ENCODE measurements at regions not wholly inside any gene's neighbourhood (a gene's known extent, or its start where the extent isn't known, plus 50 kb on each side); places are given as distances from the start of the nearest gene placed in this dataset.

DNA sequence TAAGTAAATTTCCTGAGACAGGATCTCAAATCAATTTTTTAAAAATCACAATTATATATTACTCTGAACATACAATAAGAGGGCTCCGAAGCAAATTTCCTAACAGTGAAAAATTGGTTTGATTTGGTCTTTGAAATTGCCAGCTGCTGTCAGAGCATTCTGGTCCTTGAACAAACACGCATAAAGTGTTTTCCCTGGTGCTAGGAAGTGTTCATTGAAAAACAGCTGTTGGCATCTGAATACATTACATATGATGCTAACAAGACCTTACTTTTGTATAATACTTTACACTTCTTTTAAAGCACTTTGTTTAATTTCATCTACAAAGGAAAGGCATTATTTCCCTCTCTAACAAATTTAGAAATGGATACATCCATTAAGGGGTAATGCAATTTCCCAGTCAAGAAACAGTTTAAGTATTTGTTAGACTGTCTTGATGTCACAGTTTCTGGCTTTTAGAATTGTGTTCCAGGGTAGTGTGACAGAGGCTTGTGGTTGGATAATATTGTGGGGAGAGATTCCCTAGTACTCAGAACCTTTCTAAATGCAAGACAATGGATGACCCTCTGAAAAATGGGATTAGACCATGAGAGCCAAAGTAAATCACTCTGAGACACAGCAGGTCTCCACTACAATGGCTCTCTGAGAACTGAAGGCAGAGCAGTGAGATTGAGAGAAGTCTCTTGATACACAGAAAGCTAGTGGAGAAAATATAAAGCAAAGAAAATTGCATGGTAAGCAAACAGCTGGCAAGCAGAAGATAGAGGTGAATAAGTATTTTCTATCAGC is 299.0 kb downstream of the TRIB2 start:
- no peak for ATAC-seq

DNA sequence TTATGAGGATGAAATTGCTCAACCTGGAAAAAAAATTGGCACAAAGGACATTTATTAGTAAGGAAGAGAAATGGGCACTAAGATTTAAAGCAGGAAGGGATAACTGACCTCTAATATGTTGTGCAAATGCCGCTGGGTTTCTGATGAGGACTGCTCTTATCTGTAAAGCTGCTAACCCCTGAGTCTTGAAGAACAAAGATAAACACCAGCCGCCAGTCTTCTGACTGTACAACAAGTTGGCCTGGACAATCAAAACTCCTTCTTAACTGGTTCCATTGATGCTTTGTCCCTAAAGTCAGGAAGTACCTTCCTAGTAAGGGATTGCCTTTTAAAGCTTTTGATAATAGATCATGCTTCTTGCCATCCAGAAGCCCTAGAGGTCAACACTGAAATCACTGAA is 301.8 kb downstream of the TRIB2 start:
- ATAC-seq: no peak

DNA sequence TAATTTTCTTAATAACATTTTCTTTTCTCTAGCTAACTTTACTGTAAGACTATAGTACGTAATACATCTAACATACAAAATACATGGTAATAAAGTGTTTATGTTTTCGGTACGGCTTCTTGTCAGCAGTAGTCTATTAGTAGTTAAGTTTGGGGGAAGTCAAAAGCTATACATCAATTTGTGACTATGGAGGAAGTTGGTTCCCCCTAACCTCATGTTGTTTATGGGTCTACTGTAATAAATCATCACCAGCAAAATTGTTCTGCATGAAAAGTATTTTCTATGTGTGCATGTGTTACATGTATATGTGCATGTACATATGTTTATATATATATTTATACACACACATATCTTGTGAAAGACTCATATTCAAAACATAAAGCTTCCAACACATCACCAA is 303.0 kb downstream of the TRIB2 start:
- ATAC-seq: no peak

DNA sequence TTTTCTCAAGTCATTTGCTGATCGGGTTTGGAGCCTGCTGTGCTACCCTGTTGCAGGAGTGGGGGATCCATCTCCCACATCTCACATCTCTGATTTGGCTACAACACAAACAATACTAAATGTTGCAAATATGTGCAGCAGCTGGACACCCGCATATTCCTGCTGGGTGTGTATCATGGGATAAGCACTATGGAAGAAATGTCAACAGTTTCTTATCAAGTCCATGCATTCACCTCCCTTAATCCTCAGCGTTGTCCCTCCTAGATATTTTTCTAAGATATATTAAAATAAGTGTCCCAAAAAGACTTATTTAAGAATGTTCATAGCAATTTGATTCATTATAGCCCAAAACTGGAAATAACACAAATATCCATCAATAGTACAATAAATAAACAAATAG is 303.7 kb downstream of the TRIB2 start:
- ATAC-seq: no peak

DNA sequence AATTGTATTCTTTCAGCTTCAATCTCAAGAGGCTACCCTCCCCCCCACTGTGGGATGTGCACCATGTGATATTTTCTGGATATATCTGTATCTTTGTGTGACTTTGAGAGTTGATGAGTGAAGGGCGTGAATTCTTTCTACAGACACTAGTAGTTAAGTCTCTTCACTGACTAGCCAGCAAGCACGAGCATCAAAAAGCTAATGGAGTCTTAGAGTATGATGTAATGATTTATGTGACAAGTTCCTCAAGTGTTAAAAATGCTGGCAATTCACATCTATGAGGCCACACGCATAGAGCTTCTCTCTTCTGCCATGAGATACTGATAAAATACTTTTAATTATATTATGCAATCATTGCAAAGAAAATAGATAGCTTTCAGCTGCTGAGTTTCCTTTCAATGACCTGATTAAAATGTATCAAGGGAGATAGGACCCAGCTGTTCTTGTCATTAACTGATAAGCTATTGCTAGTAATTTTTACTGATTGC is 304.8 kb downstream of the TRIB2 start:
- ATAC-seq: no peak

DNA sequence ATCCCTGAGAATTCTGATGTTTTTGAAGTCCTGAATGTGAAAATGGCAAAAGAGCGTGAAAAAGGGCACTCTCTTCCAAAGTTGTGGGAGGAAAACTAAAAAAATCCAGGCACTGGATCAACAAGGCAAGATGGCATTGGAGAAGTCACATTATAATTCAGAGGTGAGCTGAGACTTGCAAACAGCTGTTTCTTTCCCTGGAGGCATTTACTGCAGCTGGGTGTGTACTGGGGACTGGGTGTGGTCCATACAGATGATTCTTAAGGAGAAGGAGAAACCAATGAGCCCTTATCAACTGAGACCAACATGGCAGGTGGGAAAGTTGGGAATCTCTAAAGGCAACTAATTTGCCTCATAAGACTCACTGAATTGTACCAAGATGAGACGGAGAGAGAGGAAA is 313.9 kb downstream of the TRIB2 start:
- no peak for ATAC-seq

DNA sequence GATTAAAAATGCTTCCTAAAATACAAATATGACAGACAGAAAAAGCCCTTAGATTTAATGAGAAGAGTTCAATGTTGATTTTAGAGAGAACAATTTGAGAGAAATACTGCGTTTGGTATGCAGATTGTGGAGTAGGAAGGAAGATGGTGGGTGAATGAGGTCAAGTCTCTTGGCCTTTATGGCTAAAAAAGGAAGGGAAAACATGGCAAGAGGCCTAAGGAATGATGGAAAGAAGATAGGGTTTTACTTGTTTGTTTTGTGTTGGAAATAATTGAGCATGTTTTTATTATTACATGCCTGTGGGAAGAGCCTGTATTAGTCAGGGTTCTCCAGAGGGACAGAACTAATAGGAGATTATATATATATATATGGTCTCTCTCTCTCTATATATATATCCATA is 318.1 kb downstream of the TRIB2 start:
- no peak for ATAC-seq

DNA sequence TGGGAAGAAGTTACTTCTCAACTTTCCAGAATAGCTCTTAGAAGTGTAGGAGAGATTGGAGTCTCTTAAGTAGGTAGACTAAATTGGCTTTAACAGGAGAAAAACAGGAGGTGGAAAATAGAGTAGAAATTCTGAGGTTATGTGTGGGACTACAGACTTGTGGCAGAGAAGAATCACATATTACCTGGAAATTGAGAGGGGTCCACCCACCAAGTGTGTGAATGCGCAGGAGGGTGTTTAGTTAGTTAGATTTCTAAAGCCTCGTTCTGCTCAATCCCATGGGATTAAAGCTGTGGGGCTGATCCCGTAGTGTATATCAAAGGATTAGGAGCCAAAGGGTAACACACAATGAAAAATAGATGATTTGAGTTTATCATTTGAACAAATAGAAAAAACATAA is 319.1 kb downstream of the TRIB2 start:
- ATAC-seq: no peak

DNA sequence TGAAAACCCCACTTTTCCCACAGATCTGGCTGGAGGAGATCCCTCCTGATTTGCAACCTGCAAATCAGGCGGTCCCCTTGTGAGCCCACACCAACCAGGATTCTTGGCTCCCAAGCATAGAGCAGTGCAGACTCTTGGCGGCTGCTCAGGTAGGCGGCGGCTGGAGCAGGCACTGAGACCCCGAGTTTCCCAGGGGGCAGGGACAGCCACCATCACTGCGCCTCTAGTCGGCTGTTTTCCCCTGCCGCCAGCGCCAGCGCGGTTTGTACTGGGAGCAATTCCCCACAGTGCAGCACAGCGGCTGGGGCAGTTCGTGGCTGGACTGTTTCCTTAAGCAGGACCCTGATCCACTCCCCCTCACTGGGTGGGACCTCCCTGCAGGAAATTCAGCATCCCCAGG is 323.3 kb downstream of the TRIB2 start:
- no peak for ATAC-seq

DNA sequence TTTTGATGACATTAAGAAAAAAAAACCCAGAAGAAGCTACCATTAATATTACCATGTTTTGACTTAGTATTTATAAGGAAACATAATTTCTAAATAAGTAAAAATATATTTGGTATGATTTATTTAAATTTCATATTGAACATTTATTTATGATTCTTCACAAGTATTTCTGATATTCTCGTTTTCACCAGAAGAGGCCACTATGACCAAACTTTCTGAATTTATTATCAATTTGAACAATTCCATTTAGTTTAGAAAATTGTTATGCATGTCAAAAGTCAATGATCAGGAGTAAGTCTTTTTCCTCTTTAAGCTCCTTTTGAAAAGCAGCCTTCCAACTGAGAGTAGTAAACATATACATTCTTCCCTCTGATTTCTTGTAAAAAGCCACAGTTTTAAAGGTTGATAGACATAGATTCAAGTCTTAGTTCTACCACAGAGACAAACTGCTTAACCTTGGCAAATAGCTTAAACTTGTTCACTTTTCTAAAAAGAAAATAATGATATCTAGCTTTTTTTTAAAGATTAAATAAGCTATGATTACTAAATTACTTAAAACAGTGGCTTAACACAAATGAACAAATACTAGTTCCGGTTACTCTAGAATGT is 329.9 kb downstream of the TRIB2 start:
- no peak for ATAC-seq

DNA sequence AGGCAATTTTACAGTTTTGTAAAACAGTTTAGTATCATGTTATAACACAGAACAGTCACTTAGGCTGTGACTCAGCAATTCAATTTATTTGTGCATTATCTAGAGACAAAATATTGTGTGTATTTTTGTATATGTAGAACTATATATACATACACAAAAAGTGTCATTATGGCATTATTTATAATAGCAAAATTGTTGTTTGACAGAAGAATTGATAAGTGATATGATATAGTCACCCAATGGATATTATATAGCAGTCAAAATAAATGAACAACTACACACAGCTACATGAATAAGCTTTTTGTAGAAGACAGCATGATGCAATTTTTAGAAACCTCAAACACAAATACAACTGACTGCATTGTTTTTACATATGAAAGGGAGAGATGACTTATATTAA is 334.0 kb downstream of the TRIB2 start:
- no peak for ATAC-seq

DNA sequence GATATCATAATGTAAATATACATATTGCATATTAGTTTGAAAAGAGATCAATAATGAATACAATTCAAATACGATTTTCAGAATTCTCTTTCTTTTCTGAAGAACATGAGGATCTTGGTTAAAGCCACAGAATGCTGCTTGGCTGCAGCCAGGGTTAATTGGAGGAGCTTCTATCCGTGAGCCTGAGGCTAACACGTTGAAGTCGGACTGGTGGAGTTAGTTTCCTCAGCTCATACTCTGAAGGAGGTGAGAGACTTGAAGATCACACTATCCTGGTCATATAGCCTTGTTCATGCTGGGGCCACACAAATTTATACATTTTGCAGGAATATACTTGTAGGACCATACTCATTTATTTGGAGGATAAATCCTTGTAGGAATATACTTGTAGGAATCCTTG is 335.8 kb downstream of the TRIB2 start:
- no peak for ATAC-seq

DNA sequence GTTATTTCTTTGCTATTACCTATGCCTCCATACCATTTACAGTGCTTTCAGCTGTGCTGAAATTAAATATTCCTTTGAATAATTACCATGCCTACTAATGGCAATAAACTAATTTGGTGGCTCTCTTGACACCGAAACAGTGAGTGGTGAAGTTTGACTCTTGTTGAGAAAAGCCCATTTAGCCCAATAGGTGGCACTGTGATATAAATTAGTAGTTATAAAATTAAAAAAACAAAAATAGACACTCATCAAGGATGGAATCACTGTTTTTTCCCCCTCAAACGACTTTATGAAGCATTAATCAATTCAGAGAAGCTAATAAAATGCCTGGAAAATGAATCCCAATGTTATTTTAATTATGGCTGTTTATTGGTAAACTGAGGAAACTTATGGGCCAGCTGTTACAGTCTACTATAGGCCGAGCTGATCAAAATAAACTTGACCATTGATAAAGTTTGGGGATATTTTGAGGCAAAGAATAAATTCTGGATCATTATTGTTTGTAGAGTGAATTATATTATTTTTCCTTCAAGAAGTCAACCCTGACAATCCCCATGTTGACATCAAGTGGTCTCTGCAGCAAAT is 339.6 kb downstream of the TRIB2 start:
- no peak for ATAC-seq

DNA sequence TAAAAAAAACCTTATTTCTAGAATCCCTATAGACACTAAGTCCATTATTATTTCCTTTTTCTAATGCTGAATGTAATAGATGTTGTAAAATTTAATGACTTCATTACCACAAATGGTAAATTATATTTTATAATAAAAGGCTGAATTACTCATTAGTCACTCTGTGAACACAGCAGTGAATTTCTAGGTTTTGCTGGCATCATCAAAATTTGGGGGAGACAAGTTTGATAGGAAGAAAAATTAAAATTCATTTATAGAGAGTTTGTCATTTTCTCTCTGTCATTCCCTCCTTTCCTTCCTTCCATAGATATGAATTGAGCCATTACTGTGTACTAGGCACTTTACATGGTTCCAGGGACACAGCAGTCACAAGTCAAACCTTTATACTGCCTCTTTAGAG is 340.9 kb downstream of the TRIB2 start:
- ATAC-seq: no peak

DNA sequence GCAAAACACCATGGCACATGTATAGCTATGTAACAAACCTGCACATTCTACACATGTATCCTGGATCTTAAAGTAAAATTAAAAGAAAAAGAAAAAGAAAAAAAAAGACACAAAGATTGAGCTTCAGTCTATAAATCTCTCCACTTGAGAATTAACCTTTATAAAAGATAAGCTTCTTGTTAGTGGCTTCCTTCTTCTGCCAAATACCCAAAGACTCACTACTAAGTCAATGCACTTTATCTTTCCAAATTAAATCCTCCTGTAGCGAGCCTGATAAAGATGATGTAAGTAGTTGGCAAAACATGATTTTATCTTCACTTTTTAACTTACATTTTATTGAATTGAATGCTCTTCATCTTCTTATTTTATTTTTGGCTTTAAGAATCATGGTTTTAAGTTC is 349.9 kb downstream of the TRIB2 start:
- no peak for ATAC-seq

DNA sequence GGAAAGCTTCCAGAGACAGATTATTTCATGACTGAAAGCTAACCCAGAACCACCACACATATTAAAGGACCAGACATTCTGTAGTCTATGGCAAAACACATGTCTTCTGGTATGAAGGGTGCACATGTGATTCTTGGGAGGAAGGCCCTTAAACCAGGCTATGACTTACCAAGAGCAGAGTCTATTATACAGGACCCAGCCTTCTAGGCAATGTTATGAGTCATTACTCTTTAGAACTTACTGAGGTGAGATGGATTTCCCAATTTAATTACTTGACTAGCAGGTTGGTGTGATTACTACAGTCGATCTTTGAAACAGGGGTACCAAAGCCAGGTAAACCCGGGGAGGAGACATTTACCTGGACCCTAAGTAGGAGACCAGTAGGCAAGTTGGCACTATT is 350.8 kb downstream of the TRIB2 start:
- ATAC-seq: peak; percentile 87

DNA sequence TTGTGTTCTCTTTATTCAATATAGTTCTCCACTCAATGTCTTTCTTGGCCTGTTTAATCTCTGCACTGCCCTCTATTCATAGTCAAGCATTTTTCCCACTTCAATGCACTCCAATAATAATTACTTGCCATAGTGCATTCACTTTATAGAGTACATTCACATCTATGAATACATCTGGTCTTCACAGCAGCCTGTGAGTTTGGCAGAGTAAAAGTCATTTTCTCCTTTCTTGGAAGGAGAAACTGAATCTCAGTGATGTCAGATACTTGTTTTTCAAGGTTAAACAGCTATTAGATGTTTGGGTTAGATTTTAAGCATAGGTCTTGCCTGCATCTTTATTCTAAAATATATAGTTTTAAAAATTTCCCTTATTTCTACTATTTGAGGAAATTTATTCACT is 373.2 kb downstream of the TRIB2 start:
- no peak for ATAC-seq

DNA sequence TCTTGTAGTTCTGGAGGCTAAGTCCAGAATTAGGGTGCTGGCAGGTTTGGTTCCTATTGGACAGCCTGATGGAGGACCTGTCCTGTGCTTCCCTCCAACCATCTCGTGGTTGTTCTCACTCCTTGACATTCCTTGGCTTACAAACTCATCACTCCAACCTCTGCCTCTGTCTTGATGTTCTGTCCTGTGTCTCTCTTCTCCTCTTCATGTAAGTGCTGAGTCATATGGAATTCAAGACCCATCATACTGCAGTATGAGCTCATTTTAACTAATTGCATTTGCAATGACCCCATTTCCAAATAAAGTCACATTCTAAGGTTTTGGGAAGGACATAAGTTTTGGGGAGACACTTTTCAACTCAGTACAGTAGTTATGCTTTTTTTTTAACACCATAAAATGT is 374.7 kb downstream of the TRIB2 start:
- ATAC-seq: no peak

DNA sequence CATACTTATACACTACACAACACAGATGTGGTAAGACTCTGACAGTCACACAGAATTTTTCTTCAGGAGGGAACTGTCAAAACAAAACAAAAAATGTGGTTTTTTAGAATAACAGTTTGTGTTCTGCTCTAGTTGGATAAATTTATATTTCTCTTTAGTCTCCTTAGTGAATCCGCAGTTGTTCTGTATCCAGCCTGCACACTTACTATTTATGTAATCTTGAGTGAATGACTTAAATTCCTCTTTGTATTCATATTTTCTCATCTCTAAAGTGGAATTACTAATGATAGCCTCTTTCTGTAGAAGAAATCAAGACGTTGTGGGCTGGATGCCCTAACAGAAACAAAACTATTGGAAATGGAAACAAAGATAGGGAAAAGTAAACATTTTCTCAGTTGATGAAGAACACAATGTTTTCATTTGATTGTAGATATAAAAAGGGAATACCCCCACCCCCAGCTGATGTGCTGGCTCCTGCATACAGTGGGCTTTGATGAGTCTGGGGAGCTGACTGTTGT is 375.2 kb downstream of the TRIB2 start:
- no peak for ATAC-seq

DNA sequence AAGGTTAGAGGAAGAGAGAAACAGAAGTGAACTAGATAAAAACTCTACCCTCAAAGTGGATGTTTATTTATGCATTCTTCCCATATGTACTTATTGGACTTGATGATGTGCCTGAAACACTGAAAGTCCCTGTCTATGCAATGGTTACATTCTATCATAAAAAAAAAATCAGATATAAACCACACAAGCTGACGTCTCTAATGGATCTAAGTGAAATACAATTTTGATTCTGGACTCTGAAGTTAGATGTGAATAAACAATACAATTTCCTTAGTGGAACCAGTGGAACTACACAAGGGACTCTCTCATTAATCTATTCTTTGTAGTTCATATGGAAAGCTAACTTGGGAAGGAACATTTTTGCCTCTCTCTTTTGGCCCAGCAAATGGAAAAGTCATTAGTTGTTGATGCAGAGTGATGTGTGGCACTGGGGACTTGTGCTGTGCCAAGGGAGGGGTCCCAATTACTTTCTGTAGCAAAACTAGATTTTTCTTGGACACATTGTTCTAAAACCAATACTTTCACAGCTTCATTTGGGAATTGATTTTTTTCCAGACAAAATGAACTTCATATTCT is 376.8 kb downstream of the TRIB2 start:
- ATAC-seq: no peak

DNA sequence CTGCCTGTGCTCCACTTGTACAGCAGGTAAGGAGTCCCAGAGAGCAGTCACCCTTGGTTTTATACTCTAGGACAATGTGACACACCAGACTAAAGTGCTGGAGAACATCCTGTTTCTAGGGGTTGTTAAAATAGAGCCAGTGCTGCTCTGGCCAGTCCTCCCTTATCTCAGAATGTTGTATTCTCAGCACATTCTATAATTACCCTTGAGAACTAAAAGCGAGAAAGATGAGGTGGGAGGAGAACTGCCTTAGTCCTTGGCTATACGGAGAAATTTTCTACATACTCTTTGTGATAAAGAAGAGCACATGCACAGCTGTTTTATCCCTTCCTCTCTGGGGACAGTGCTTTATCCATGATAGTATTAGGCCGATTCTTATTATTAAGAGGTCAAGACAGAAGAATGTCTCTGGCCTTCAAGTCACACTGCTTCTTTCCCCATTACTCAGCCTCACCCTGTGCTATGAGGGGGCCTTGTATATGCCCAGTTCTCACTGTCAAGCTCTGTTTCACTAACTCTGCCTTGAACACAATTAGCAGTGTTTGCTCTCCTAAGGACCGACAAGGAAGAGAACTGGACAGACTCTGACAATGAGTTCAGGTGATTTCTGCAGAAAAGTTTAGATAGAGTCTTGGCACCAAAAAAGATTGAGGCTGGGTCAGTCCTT is 385.8 kb downstream of the TRIB2 start:
- no peak for ATAC-seq

DNA sequence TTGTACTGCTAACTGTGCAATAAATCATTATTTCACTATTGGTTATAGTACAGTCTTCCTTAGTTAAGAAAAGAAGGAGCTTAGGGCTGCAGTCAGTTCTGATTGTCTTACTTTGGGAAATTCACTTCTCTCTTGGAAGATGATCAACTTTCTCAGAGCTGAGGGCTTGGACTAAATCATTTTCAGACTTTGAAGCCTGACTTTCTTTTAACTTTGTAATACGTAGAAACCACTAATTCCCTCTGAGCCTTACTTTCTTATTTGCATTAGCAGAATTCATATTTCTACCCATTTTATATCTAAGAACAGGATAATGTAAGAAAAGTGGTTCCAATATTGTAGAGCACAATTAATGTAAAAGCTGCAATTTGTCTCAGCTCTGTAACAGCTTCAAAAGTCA is 386.4 kb downstream of the TRIB2 start:
- ATAC-seq: no peak
